ENCODE measurements at regions not wholly inside any gene's neighbourhood (a gene's known extent, or its start where the extent isn't known, plus 50 kb on each side); places are given as distances from the start of the nearest gene placed in this dataset.
"Not testable (repeated sequence)": the region's sequence is repeated elsewhere in the genome, so short reads cannot be mapped to it uniquely, and the experiment has no call there.

GRCh38 chr2:38146907-38147307 lies 71.0 kb upstream of the CYP1B1 start:
- peaks cover 0 to 4% of the 10 kb centered on the region in 2 donors for H3K4me1 ChIP-seq (ENCODE audit: control insufficient read depth in 1 of 2, insufficient read depth in 2 of 2, low read length in 2 of 2)
- peak overlapping the region; percentile 64 for H3K27ac ChIP-seq (ENCODE audit: low read length)
- peaks cover 0 to 10% of the 10 kb centered on the region in 2 donors for H3K36me3 ChIP-seq (ENCODE audit: control insufficient read depth in 1 of 2, insufficient read depth in 2 of 2, low read length in 2 of 2)

DNA sequence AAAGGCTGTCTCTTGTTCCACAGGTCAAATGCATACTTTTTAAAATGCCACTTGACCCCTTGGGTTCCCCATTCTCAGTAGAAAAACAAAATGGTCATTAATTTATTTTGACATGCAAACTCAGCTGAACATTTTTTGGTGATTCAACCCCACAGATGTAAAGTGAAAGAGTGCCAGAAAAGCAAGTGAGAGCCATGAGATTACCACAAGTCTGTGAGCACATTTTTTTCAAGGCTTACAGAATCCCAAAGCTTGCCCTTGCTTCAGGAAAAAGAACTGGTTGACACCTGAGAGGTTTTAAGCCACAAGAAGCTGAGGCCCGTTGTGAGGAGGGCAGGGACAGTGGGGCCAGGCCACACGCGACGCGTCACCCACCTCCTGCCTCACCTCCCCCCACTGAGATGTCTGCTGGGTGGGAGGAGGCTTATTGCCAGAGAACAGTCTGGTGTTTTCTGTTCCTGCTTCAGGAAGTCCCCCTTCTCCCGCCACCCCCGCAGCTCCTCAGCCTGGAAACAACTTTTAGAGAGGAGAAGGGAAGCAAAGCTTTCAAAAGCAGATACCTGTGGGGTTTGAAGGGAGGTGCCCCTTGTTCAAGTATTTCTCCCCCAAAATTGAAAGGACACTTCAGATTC lies 70.4 kb upstream of the CYP1B1 start:
- Histone ChIP-seq H3K4me1 (ENCODE audit: control insufficient read depth in 1 of 2, insufficient read depth in 2 of 2, low read length in 2 of 2) (peaks cover 0 to 4% of the 10 kb centered on the region in 2 donors), H3K4me3 (ENCODE audit: low read depth in 1 of 2, low read length in 2 of 2) (no peak overlapping the region), H3K27ac (ENCODE audit: low read length) (peak overlapping the region; percentile 64), H3K9me3 (ENCODE audit: control insufficient read depth in 1 of 2, low read length in 2 of 2) (peaks cover 0 to 5% of the 10 kb centered on the region in 2 donors), H3K36me3 (ENCODE audit: control insufficient read depth in 1 of 2, insufficient read depth in 2 of 2, low read length in 2 of 2) (peaks cover 0 to 10% of the 10 kb centered on the region in 2 donors), H3K27me3 (ENCODE audit: low read depth, low read length) (no peaks in the 10 kb centered on the region)

More at GRCh38 chr2:38146907-38147307, 71.0 kb upstream of the CYP1B1 start:
- H3K27me3 ChIP-seq (ENCODE audit: low read depth, low read length) = no peaks in the 10 kb centered on the region
- H3K9me3 ChIP-seq (ENCODE audit: control insufficient read depth in 1 of 2, low read length in 2 of 2) = peaks cover 0 to 5% of the 10 kb centered on the region in 2 donors
- H3K4me3 ChIP-seq (ENCODE audit: low read depth in 1 of 2, low read length in 2 of 2) = no peak overlapping the region

DNA sequence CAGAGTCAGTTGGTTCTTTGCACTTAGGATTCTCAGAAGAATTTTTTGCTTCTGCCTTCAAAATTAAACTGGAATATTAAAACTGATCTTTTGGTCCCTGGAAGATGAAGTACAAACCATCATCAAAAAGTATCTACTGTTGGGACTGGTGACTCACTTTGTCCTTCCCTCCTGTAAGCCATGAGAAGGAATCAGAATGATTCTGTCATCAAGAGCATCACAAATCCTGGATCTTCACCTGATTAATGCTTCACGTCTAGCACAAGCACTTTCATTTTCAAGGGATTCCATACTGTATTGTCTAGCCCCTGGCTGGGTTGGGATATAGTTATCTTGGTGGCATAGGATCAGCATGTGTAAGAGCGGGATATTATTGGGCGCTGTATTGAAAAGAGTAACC lies 69.3 kb upstream of the CYP1B1 start:
- Histone ChIP-seq H3K4me1 (ENCODE audit: control insufficient read depth in 1 of 2, insufficient read depth in 2 of 2, low read length in 2 of 2) (peaks cover 0 to 4% of the 10 kb centered on the region in 2 donors), H3K27me3 (ENCODE audit: low read depth, low read length) (no peaks in the 10 kb centered on the region), H3K9me3 (ENCODE audit: control insufficient read depth in 1 of 2, low read length in 2 of 2) (peaks cover 0 to 5% of the 10 kb centered on the region in 2 donors), H3K4me3 (ENCODE audit: low read depth in 1 of 2, low read length in 2 of 2) (no peak overlapping the region), H3K27ac (ENCODE audit: low read length) (no peak overlapping the region), H3K36me3 (ENCODE audit: control insufficient read depth in 1 of 2, insufficient read depth in 2 of 2, low read length in 2 of 2) (peaks cover 0 to 10% of the 10 kb centered on the region in 2 donors)

- H3K4me1 ChIP-seq (ENCODE audit: control insufficient read depth in 1 of 2, insufficient read depth in 2 of 2, low read length in 2 of 2) = peaks cover 0 to 4% of the 10 kb centered on the region in 2 donors
- H3K36me3 ChIP-seq (ENCODE audit: control insufficient read depth in 1 of 2, insufficient read depth in 2 of 2, low read length in 2 of 2) = peaks cover 0 to 10% of the 10 kb centered on the region in 2 donors
- peaks cover 0 to 5% of the 10 kb centered on the region in 2 donors for H3K9me3 ChIP-seq (ENCODE audit: control insufficient read depth in 1 of 2, low read length in 2 of 2)
- H3K27me3 ChIP-seq (ENCODE audit: low read depth, low read length) = no peaks in the 10 kb centered on the region
- H3K4me3 ChIP-seq (ENCODE audit: low read depth in 1 of 2, low read length in 2 of 2) = no peak overlapping the region
- no peak overlapping the region for H3K27ac ChIP-seq (ENCODE audit: low read length)
These were observed 66.7 kb upstream of the CYP1B1 start for GRCh38 chr2:38142627-38143026.

DNA sequence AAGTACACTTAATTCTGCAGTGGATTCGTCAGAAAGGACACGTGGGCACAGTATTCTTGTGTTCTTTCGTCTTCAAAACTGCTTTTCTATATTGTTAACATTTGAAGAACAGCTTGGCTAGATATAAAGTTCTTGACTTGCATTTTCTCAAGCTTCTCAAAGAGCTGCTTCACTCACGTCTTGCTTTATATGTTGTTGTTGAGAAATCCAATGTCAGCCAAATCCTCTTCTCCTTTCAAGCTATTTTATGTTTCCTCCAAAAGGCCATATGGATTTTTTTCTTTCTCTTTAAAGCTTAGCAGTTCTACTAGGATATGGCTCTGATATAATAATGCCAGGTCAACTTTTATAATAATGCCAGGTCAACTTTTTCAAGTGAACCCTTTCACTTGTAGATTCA lies 65.5 kb upstream of the CYP1B1 start:
- Histone ChIP-seq H3K4me3 (ENCODE audit: low read depth in 1 of 2, low read length in 2 of 2) (no peak overlapping the region), H3K36me3 (ENCODE audit: control insufficient read depth in 1 of 2, insufficient read depth in 2 of 2, low read length in 2 of 2) (peaks cover 0 to 2% of the 10 kb centered on the region in 2 donors), H3K27ac (ENCODE audit: low read length) (no peak overlapping the region), H3K9me3 (ENCODE audit: control insufficient read depth in 1 of 2, low read length in 2 of 2) (peaks cover 0 to 5% of the 10 kb centered on the region in 2 donors), H3K4me1 (ENCODE audit: control insufficient read depth in 1 of 2, insufficient read depth in 2 of 2, low read length in 2 of 2) (no peaks in the 10 kb centered on the region), H3K27me3 (ENCODE audit: low read depth, low read length) (no peaks in the 10 kb centered on the region)

GRCh38 chr2:38138996-38139395 lies 63.0 kb upstream of the CYP1B1 start:
- Histone ChIP-seq H3K4me3 (ENCODE audit: low read depth in 1 of 2, low read length in 2 of 2) (no peak overlapping the region), H3K4me1 (ENCODE audit: control insufficient read depth in 1 of 2, insufficient read depth in 2 of 2, low read length in 2 of 2) (no peaks in the 10 kb centered on the region), H3K36me3 (ENCODE audit: control insufficient read depth in 1 of 2, insufficient read depth in 2 of 2, low read length in 2 of 2) (no peaks in the 10 kb centered on the region), H3K27me3 (ENCODE audit: low read depth, low read length) (no peaks in the 10 kb centered on the region), H3K9me3 (ENCODE audit: control insufficient read depth in 1 of 2, low read length in 2 of 2) (peaks cover 0 to 5% of the 10 kb centered on the region in 2 donors), H3K27ac (ENCODE audit: low read length) (no peak overlapping the region)

DNA sequence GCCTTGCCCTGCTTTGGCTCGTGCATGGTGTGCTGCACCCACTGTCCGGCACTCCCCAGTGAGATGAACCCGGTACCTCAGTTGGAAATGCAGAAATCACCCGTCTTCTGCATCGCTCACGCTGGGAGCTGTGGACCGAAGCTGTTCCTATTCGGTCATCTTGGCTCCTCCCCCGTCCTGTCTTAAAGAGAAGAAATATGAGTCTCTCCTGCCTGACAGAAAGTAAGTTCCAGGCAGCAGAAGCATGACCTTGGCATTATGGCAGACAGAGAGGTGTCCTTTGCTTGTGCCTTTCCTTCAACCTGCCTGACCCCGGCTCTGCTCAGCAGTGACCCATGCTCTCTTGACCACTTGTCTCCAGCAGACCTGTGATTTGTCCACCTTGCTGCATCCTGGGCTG lies 62.5 kb upstream of the CYP1B1 start:
- no peak overlapping the region for H3K27ac ChIP-seq (ENCODE audit: low read length)
- no peak overlapping the region for H3K4me3 ChIP-seq (ENCODE audit: low read depth in 1 of 2, low read length in 2 of 2)
- no peaks in the 10 kb centered on the region for H3K4me1 ChIP-seq (ENCODE audit: control insufficient read depth in 1 of 2, insufficient read depth in 2 of 2, low read length in 2 of 2)
- H3K36me3 ChIP-seq (ENCODE audit: control insufficient read depth in 1 of 2, insufficient read depth in 2 of 2, low read length in 2 of 2) = no peaks in the 10 kb centered on the region
- H3K9me3 ChIP-seq (ENCODE audit: control insufficient read depth in 1 of 2, low read length in 2 of 2) = peaks cover 0 to under 1% of the 10 kb centered on the region in 2 donors
- H3K27me3 ChIP-seq (ENCODE audit: low read depth, low read length) = no peaks in the 10 kb centered on the region

- not testable (repeated sequence) for H3K4me3 ChIP-seq (ENCODE audit: low read depth in 1 of 2, low read length in 2 of 2); H3K27me3 ChIP-seq (ENCODE audit: low read depth, low read length); H3K36me3 ChIP-seq (ENCODE audit: control insufficient read depth in 1 of 2, insufficient read depth in 2 of 2, low read length in 2 of 2); H3K27ac ChIP-seq (ENCODE audit: low read length); H3K9me3 ChIP-seq (ENCODE audit: control insufficient read depth in 1 of 2, low read length in 2 of 2); H3K4me1 ChIP-seq (ENCODE audit: control insufficient read depth in 1 of 2, insufficient read depth in 2 of 2, low read length in 2 of 2)
These were observed 62.0 kb upstream of the CYP1B1 start for GRCh38 chr2:38137958-38138357.

- no peaks in the 10 kb centered on the region for H3K36me3 ChIP-seq (ENCODE audit: control insufficient read depth in 1 of 2, insufficient read depth in 2 of 2, low read length in 2 of 2)
- no peaks in the 10 kb centered on the region for H3K27me3 ChIP-seq (ENCODE audit: low read depth, low read length)
- H3K27ac ChIP-seq (ENCODE audit: low read length) = no peak overlapping the region
- no peaks in the 10 kb centered on the region for H3K4me1 ChIP-seq (ENCODE audit: control insufficient read depth in 1 of 2, insufficient read depth in 2 of 2, low read length in 2 of 2)
- H3K9me3 ChIP-seq (ENCODE audit: control insufficient read depth in 1 of 2, low read length in 2 of 2) = peaks cover 0 to 3% of the 10 kb centered on the region in 2 donors
- no peak overlapping the region for H3K4me3 ChIP-seq (ENCODE audit: low read depth in 1 of 2, low read length in 2 of 2)
These were observed 55.7 kb upstream of the CYP1B1 start for GRCh38 chr2:38131676-38132075.

DNA sequence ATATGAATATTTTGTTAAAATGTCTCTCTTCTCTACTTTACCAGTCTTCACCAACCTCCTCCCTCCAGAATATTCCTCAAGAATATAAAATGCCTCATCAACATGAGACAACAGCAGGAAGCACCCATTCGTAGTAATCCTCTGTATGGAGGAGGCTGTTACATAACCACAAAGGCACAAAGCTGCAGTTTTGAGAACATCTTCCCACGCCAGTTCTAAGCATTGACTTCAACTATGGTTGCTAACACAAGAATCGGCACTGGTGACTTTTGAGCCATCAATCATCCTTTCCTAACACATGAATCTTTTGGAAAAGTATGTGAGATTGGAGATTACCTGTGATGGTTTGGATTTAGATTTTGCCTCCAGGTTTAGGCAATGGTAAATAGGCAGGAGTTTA lies 54.9 kb upstream of the CYP1B1 start:
- Histone ChIP-seq H3K27ac (ENCODE audit: low read length) (no peak overlapping the region), H3K27me3 (ENCODE audit: low read depth, low read length) (no peaks in the 10 kb centered on the region), H3K9me3 (ENCODE audit: control insufficient read depth in 1 of 2, low read length in 2 of 2) (peaks cover 0 to 3% of the 10 kb centered on the region in 2 donors), H3K4me3 (ENCODE audit: low read depth in 1 of 2, low read length in 2 of 2) (no peak overlapping the region), H3K36me3 (ENCODE audit: control insufficient read depth in 1 of 2, insufficient read depth in 2 of 2, low read length in 2 of 2) (no peaks in the 10 kb centered on the region), H3K4me1 (ENCODE audit: control insufficient read depth in 1 of 2, insufficient read depth in 2 of 2, low read length in 2 of 2) (no peaks in the 10 kb centered on the region)

- H3K27ac ChIP-seq (ENCODE audit: low read length) = peak overlapping the region; percentile 50
- H3K36me3 ChIP-seq (ENCODE audit: control insufficient read depth in 1 of 2, insufficient read depth in 2 of 2, low read length in 2 of 2) = no peaks in the 10 kb centered on the region
- H3K4me3 ChIP-seq (ENCODE audit: low read depth in 1 of 2, low read length in 2 of 2) = no peak overlapping the region
These were observed 54.0 kb upstream of the CYP1B1 start for GRCh38 chr2:38129987-38130386.

GRCh38 chr2:38129481-38129880 lies 53.5 kb upstream of the CYP1B1 start:
- Histone ChIP-seq H3K27me3 (ENCODE audit: low read depth, low read length) (no peaks in the 10 kb centered on the region), H3K27ac (ENCODE audit: low read length) (peak overlapping the region; percentile 50), H3K36me3 (ENCODE audit: control insufficient read depth in 1 of 2, insufficient read depth in 2 of 2, low read length in 2 of 2) (no peaks in the 10 kb centered on the region), H3K4me3 (ENCODE audit: low read depth in 1 of 2, low read length in 2 of 2) (no peak overlapping the region), H3K4me1 (ENCODE audit: control insufficient read depth in 1 of 2, insufficient read depth in 2 of 2, low read length in 2 of 2) (no peaks in the 10 kb centered on the region), H3K9me3 (ENCODE audit: control insufficient read depth in 1 of 2, low read length in 2 of 2) (peaks cover 0 to 3% of the 10 kb centered on the region in 2 donors)

More at GRCh38 chr2:38129987-38130386, 54.0 kb upstream of the CYP1B1 start:
- peaks cover 0 to 3% of the 10 kb centered on the region in 2 donors for H3K9me3 ChIP-seq (ENCODE audit: control insufficient read depth in 1 of 2, low read length in 2 of 2)
- H3K4me1 ChIP-seq (ENCODE audit: control insufficient read depth in 1 of 2, insufficient read depth in 2 of 2, low read length in 2 of 2) = no peaks in the 10 kb centered on the region
- H3K27me3 ChIP-seq (ENCODE audit: low read depth, low read length) = no peaks in the 10 kb centered on the region

All from muscle layer of duodenum (tissue), 2 donors.